ENCODE measurements at regions not wholly inside any gene's neighbourhood (a gene's known extent, or its start where the extent isn't known, plus 50 kb on each side); places are given as distances from the start of the nearest gene placed in this dataset.

DNA sequence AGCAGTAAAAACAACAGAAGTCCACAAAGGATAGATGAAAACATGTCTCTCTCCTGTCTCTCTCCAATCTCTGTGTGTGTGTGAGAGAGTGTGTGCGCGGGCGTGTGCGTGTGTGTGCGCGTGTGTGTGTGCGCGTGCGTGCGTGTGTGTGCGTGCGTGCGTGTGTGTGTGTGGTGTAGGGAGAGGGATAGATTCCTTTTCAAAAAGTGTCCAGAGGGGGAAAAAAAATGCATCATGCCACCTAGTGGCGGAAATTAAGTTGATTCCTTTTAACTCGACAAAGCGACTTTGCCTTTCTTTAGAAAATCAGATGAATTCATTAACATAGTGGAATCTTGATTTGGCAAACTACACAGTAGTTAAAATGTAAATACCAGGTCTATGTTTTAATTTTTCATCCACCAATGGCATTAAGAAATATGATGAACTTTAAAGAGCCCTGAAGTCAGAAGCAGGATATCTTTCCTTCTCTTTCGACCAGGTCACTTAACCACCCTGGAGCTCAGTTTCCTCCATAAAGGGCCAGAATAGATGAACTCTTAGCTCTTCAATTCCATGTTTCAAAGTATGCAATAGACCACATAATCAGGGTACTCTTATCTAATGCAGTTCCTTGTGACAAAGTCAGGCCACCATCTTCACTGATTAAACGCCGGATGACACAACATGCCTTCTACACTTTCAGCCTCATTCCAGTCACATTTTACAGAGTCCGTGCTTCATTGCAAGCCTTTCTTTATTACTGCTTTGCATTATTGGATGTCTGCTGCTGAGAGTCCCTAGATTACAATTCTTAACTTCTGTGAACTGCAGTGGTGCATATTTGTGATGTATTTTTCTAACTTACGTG is 162.8 kb downstream of the FBXO8 start:
- peak in 1 of 3 donors; percentile 15 for DNase-seq (ENCODE audit: low read depth in 3 of 3)

- DNase-seq (ENCODE audit: low read depth in 3 of 3), result no peak
These were observed 163.6 kb downstream of the FBXO8 start for GRCh38 chr4:174119830-174120229.

DNA sequence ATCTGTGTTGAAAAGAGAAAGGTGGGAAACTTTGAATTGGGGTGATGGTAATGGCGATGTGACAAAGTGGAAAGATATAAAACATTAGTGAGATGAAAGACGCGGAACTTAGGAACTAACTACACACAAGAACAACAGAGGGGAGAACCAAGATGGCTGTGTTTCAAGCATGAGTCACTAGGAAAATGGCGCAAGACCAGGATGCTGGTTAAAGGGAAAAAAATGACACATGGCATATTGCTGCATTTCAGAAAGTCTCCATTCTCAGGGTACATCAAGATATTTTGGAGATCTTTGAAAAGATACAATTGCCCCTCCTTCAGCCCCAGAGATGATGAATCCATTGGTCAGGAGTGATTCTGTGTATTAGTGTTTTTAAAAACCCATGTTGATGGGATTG is 164.4 kb downstream of the FBXO8 start:
- no peak for DNase-seq (ENCODE audit: low read depth in 3 of 3)

GRCh38 chr4:174118171-174118570 is 165.3 kb downstream of the FBXO8 start:
- no peak for DNase-seq (ENCODE audit: low read depth in 3 of 3)

DNA sequence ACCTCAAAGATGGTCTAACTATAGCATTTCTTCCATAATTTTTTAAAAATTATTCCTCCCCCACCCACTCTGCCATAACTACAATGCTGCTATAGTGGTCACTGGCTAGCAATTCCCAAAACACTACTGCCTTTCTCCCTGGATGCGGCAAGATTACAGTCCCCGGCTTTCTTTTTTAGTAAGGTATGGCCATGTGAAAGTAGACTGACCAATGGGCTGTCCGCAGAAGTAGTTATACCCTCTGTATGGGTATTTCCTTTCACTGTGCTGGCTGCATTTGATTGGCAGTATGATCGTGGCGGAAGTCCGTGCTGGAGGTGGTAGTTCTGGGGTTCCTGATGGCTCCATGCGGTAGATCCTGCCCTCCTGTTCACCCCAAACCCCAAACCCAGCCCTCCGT is 166.0 kb downstream of the FBXO8 start:
- no peak for DNase-seq (ENCODE audit: low read depth in 3 of 3)

DNA sequence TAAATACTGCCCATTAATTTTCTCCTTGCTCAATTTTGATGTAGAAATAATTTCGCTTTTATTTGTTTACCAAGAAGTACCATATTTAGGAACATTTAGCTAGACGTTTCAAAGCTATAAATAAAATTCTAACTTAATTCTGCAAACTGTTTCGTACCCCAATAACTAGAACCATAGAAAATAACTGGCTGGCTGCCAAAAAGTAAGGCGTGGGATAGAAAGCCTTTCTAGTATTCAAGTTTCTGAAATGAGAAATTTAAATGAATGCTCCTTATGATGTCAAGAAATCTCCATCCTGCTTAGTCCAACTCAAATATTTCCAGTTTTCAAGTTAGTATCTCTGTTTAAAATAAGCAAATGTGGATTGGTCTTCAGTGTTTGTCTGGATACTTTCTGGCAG is 167.4 kb downstream of the FBXO8 start:
- DNase-seq (ENCODE audit: low read depth in 3 of 3), result no peak

DNA sequence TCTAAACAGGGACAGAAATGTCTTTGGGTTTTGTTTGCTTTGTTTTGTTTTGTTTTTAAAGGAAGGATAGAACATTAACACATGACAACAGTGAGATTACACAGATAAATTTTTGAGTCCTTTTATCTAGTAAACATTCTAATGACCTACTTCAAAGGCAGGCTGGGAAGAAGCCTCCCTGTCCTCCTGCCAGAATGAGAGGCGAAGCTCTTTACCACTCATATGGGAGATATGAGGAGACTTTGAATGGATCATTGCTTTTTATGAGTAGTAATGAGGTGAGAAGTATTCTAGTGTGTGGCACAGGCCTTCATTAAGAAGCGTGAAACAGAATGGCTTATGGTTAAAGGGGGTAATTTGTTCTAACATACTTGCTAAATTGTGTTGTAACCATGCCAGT is 172.0 kb downstream of the FBXO8 start:
- DNase-seq (ENCODE audit: low read depth in 3 of 3), result no peak

DNA sequence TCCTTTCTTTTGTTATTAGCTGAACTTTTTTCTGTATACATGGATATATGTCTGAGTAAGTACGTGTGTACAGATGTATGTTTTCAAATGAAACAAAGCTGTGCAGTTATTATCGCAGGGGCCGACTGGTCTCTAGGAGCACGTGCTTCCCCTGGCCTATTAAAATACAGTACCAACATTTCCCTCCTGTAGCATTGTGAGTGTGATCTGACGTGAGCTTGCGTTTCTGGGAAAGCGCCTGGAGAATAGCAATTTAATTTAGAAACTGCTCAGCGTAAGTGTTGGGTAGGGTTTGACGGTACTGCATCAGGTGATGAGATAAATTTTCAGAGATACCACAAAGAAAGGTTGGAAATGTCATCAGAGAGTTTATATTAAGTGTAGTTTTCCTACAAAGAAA is 173.3 kb downstream of the FBXO8 start:
- no peak for DNase-seq (ENCODE audit: low read depth in 3 of 3)

DNA sequence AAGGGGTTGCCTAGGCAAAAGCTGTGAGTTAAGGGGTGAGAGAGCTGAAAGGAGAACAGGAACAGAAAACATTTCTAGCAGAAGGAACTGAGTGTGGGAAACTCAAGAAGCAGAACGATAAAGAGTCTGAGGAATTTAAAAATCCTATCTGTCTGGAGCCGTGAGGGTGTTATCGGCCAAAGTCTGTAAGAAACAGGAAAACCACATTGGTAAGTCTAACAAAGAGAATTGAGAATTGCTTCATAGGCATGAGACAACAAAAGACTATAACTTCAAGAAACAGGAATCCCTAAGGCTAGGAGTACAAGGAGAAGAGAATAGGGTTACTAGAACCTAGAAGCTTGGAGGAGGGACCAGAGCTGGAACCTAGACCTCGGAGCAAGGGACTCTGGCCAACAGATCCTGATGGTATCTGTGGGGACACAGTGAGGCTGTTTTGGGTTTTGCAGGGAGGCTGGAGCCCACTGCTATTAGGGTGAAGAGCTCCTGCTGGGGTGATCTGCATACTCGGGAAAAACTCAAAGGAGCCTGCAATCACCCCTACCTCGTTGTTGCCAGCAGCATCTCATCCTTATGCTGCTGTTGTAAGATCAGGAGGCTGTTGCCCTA is 175.6 kb downstream of the FBXO8 start:
- no peak for DNase-seq (ENCODE audit: low read depth in 3 of 3)

- DNase-seq (ENCODE audit: low read depth in 3 of 3), result no peak
These were observed 178.3 kb downstream of the FBXO8 start for GRCh38 chr4:174105202-174105601.

- no peak for DNase-seq (ENCODE audit: low read depth in 3 of 3)
These were observed 182.6 kb downstream of the FBXO8 start for GRCh38 chr4:174100910-174101309.

- no peak for DNase-seq (ENCODE audit: low read depth in 3 of 3)
These were observed 183.8 kb downstream of the FBXO8 start for GRCh38 chr4:174099712-174100111.

GRCh38 chr4:174096999-174097398 is 186.5 kb downstream of the FBXO8 start:
- DNase-seq (ENCODE audit: low read depth in 3 of 3), result no peak

- DNase-seq (ENCODE audit: low read depth in 3 of 3), result no peak
These were observed 187.0 kb downstream of the FBXO8 start for GRCh38 chr4:174096456-174096855.

DNA sequence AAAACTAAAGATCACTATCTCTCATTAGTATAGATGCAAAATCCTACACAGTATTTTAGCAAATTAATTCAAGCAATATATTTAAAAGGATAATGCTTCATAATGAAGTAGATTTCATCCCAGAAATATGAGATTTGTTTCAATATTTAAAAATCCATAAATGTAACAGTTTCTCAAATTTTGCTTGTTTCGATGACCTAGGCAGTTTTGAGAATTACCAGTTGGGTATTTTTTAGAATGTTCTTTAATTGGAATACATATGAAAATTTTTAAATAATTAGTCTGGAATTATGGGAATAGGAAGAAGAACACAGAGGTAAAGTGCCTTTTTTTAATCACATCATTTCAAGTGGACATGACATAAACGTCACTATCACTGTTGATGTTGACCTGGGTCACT is 192.3 kb downstream of the FBXO8 start:
- DNase-seq (ENCODE audit: low read depth in 3 of 3), result no peak

DNA sequence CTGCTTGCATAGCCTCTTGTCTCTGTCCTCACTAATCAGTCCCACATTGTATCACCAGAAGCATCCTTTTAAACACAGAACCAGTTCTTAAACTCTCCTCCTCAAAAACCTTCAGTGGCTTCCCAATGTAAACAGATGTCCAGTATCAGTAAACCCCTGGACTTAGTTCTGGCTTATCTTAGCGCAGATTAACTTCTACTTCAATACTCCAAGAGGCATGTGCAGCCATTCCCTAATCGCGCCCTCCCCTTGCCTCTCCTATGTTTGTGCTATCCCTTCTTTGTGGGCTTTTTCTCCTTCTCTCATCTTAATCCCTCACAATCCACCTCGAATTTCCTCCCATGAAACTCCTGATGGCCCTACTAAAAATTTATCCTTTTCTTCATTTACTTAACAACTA is 193.8 kb downstream of the FBXO8 start:
- DNase-seq (ENCODE audit: low read depth in 3 of 3), result no peak

- DNase-seq (ENCODE audit: low read depth in 3 of 3), result no peak
These were observed 194.7 kb downstream of the FBXO8 start for GRCh38 chr4:174088795-174089194.

DNA sequence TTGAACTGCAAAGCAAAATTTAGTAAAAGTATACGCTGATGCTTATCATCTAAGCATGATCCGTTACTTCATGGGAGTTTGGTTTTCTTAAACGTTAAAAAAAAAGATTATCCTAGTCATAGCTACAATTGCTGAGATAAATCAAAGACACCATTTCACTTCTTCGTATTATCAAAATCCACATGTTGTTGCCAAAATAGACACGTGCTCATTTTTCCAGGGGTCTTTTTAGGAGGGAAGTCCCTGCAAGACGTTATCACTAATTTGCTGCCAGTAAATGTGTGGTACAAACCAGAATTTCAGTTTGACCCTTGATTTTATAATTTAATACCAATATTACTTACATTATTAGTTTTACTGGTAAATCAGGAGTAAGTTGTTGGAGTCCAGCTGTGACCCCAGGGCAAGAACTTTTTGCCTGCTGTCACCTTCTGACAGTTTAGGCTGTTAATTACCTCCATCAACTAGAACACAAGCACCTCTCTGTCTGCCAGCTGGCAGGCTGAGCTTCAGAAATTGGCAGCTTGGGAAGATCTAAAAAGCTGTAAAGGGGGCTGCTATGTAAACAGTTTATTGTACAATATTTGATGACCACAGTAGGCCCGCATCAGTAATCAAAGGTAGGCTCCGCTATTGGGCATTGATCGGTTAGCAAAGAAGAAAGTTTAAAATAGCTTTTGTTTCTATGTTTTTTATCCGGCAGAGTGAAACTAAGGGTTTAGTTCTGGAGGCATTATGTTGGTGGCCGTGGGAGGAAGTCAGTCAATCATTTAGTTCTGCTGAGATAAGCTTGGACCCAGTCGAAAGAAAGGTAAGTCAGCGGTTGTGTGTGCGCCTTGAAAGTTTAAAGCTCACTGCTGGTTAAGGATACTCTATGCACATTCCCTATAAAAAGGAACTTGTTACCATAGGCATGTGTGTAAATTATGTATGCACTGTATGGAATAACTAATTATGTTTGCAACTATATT is 196.4 kb downstream of the FBXO8 start:
- no peak for DNase-seq (ENCODE audit: low read depth in 3 of 3)

GRCh38 chr4:174084981-174085380 is 198.5 kb downstream of the FBXO8 start:
- DNase-seq (ENCODE audit: low read depth in 3 of 3), result no peak

DNA sequence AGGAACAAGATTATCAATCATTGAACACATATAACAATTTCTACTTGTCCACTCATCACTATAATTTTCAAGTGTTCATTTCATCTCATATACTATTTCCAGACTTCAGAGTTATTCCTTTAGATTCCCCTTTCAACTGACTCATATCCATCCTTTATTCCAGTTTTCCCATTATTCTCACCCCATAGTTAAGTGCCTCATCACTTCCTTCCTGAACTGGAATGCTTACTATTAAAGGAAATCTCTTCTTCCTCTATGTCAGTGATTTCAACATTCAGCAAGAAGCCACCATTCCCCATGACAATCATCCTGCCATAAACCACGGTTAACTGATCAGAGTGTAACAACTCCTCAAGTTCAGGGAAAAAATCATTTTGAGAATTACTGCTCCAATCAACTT is 198.9 kb downstream of the FBXO8 start:
- no peak for DNase-seq (ENCODE audit: low read depth in 3 of 3)

DNA sequence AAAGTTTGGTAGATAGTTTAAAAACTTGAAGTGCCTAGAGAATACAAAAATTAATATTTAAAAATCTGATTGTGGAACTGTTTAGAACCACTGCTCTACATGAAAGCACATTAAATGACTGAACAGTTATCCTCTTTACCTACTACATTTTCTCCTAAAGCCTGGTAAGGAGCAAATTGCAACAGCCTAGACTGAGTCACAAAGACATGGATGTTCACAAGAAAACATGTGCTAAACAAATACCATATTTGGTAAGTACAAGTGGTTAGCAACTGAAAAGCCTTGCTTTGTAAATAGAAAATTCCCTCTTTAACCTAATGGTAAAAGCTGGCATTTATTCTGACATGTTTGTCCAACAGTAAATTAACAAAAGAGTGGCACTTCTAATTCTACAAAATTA is 203.1 kb downstream of the FBXO8 start:
- DNase-seq (ENCODE audit: low read depth in 3 of 3), result no peak

- DNase-seq (ENCODE audit: low read depth in 3 of 3), result no peak
These were observed 211.9 kb downstream of the FBXO8 start for GRCh38 chr4:174071595-174071994.
